NCI-H1105 treated with DMSO at 0.1 percent for 48 hours (cell line): ENCODE measurements at regions not wholly inside any gene's neighbourhood (a gene's known extent, or its start where the extent isn't known, plus 50 kb on each side); places are given as distances from the start of the nearest gene placed in this dataset.

Experiments used
- DNase-seq: peaks from one replicate; lab custom pipeline; 2025; lab: John Stamatoyannopoulos, UW

GRCh38 chr6:167581637-167582036 lies 245.1 kb upstream of the AFDN start:
- DNase-seq: no peak

- no peak for DNase-seq
These were observed 243.3 kb upstream of the AFDN start for GRCh38 chr6:167583412-167583811.

DNA sequence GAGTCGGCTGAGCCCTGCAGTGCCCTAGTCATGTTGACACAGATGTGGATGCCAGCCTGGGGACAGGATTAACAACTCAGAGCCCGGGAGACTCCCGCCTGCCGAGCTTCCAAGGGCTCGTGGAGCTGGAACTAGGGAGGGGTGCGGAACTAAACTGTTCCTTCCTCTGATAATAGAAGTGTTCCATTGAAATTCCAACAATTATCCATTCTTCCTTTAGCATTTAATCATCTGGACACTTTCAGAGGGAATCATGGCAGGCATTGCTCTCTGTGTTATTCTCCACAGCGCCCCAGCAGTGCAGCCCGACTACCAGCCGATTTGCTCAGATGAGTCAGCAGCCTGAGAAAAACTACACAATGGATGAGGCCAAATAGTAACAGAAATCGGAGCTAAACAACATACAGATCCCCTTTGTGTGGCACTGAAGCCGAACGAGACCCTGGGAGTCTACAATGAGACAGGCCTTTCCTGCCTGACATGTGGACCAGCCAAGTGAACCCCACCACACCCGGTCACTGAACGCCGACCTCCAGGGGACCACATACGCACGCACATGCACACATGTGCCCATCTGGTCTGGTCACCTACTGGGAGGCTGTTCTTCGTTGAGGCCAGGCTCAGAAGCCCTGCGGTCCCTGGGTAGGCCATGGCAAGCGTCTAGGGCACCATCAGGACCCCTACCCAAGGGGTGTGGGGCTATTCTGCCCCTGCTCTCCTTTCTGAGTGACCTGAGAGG lies 238.4 kb upstream of the AFDN start:
- DNase-seq: no peak

- DNase-seq: no peak
These were observed 237.6 kb upstream of the AFDN start for GRCh38 chr6:167588920-167589614.

GRCh38 chr6:167589615-167589940 lies 237.1 kb upstream of the AFDN start:
- no peak for DNase-seq

DNA sequence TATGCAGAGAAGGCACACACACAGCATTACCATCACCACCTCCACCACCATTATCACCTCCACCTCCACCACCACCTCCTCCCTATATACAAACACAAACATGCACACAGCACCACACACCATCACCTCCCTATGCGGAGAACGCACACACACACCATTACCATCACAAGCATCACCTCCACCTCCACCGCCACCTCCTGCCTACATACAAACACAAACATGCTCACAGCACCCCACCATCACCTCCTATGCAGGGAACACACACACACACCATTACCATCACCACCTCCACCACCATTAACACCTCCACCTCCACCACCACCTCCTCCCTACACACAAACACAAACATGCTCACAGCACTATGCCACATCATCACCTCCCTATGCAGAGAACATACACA lies 236.5 kb upstream of the AFDN start:
- no peak for DNase-seq
